OCI-LY1 (cell line): ENCODE measurements at regions not wholly inside any gene's neighbourhood (a gene's known extent, or its start where the extent isn't known, plus 50 kb on each side); places are given as distances from the start of the nearest gene placed in this dataset.

Experiments
- H2AFZ ChIP-seq: fragments of 200-600 bp; sonication (generic), shearing (Covaris generic); 2 replicates; pipeline ENCODE4 v1.6.0; 2014; ENCODE audit warnings: antibody characterized with exemption, mild to moderate bottlenecking, low read length
- H3F3A ChIP-seq: fragments of 200-600 bp; sonication (generic), shearing (Covaris generic); 2 replicates; pipeline ENCODE4 v1.6.0; 2014; ENCODE audit warnings: mild to moderate bottlenecking, antibody characterized with exemption, low read length, moderate library complexity; ENCODE audit not compliant: insufficient read depth
- H3K27ac ChIP-seq: fragments of 200-600 bp; sonication (generic); 2 replicates; pipeline ENCODE4 v1.5.1; 2014; ENCODE audit warnings: low read length, mixed run types, mild to moderate bottlenecking, low read depth; ENCODE audit not compliant: poor library complexity, severe bottlenecking
- H3K27me3 ChIP-seq: fragments of 200-600 bp; sonication (generic); 2 replicates; pipeline ENCODE4 v1.6.0; 2014; ENCODE audit warnings: antibody characterized with exemption, mild to moderate bottlenecking, low read length, moderate library complexity; ENCODE audit not compliant: insufficient read depth
- H3K36me3 ChIP-seq: fragments of 200-600 bp; sonication (generic); 2 replicates; pipeline ENCODE4 v1.6.1; 2014; ENCODE audit warnings: mild to moderate bottlenecking, antibody characterized with exemption, low read length, moderate library complexity, mixed read lengths; ENCODE audit not compliant: insufficient read depth
- H3K4me1 ChIP-seq: fragments of 200-600 bp; sonication (generic); 2 replicates; pipeline ENCODE4 v1.5.1; 2014; ENCODE audit warnings: mild to moderate bottlenecking, low read length, moderate library complexity; ENCODE audit not compliant: insufficient read depth, severe bottlenecking
- H3K4me2 ChIP-seq: fragments of 200-600 bp; sonication (generic), shearing (Covaris generic); 2 replicates; pipeline ENCODE4 v1.6.1; 2014; ENCODE audit warnings: low read length
- H3K4me3 ChIP-seq: fragments of 200-600 bp; sonication (generic); 2 replicates; pipeline ENCODE4 v1.5.1; 2014; ENCODE audit warnings: low read length, low read depth, mild to moderate bottlenecking, mixed read lengths; ENCODE audit not compliant: poor library complexity, severe bottlenecking
- H3K79me2 ChIP-seq: fragments of 200-600 bp; shearing (Covaris generic); 2 replicates; pipeline ENCODE4 v1.6.1; 2016; ENCODE audit warnings: mixed run types, low read length, mixed read lengths; ENCODE audit not compliant: insufficient read depth
- H3K9ac ChIP-seq: fragments of 200-600 bp; sonication (generic), shearing (Covaris generic); 2 replicates; pipeline ENCODE4 v1.6.1; 2014; ENCODE audit warnings: mild to moderate bottlenecking, low read length, mixed read lengths
- H3K9me2 ChIP-seq: fragments of 200-600 bp; sonication (generic), shearing (Covaris generic); 2 replicates; pipeline ENCODE4 v1.6.1; 2014; ENCODE audit warnings: low read depth, mild to moderate bottlenecking, low read length, mixed read lengths
- H3K9me3 ChIP-seq: fragments of 200-600 bp; shearing (Covaris generic); 2 replicates; pipeline ENCODE4 v1.6.1; 2014; ENCODE audit warnings: low read length, mixed read lengths
- H4K20me1 ChIP-seq: fragments of 200-600 bp; sonication (generic), shearing (Covaris generic); 2 replicates; pipeline ENCODE4 v1.6.0; 2016; ENCODE audit warnings: mild to moderate bottlenecking, low read length; ENCODE audit not compliant: insufficient read depth
- EZH2 ChIP-seq: fragments of 200-600 bp; sonication (generic), shearing (Covaris generic); IDR thresholded peaks from 2 replicates; pipeline ENCODE4 v1.8.0; 2017; ENCODE audit warnings: borderline replicate concordance, mixed run types, mild to moderate bottlenecking, antibody characterized with exemption, low read length, moderate library complexity, mixed read lengths
- TF ChIP-seq, protein P1 (sequence below): fragments of 200-600 bp; sonication (generic), shearing (Covaris generic); IDR thresholded peaks from 2 replicates; pipeline ENCODE4 v1.5.1; 2017; ENCODE audit warnings: mild to moderate bottlenecking, antibody characterized with exemption, low read length, moderate library complexity, mixed read lengths

- no peaks in the 10 kb centered on the region for H3K9me2 ChIP-seq
- H2AFZ ChIP-seq = no peak overlapping the region
- H3K79me2 ChIP-seq = no peaks in the 10 kb centered on the region
- no peaks in the 10 kb centered on the region for H3K27me3 ChIP-seq
- H3K4me2 ChIP-seq = no peak overlapping the region
- TF ChIP-seq EZH2 = no peak
- TF ChIP-seq, protein P1, sequence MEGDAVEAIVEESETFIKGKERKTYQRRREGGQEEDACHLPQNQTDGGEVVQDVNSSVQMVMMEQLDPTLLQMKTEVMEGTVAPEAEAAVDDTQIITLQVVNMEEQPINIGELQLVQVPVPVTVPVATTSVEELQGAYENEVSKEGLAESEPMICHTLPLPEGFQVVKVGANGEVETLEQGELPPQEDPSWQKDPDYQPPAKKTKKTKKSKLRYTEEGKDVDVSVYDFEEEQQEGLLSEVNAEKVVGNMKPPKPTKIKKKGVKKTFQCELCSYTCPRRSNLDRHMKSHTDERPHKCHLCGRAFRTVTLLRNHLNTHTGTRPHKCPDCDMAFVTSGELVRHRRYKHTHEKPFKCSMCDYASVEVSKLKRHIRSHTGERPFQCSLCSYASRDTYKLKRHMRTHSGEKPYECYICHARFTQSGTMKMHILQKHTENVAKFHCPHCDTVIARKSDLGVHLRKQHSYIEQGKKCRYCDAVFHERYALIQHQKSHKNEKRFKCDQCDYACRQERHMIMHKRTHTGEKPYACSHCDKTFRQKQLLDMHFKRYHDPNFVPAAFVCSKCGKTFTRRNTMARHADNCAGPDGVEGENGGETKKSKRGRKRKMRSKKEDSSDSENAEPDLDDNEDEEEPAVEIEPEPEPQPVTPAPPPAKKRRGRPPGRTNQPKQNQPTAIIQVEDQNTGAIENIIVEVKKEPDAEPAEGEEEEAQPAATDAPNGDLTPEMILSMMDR = no peak
- H4K20me1 ChIP-seq = no peaks in the 10 kb centered on the region; the same call in 1 of the 2 replicates
- no peaks in the 10 kb centered on the region for H3K9me3 ChIP-seq
- no peak overlapping the region for H3K9ac ChIP-seq
- no peaks in the 10 kb centered on the region for H3F3A ChIP-seq
- no peak overlapping the region for H3K27ac ChIP-seq
- no peaks in the 10 kb centered on the region for H3K36me3 ChIP-seq
- no peak overlapping the region for H3K4me3 ChIP-seq
- H3K4me1 ChIP-seq = no peaks in the 10 kb centered on the region
Measured at GRCh38 chr2:14479486-14479885, 153.0 kb upstream of the LRATD1 start.

DNA sequence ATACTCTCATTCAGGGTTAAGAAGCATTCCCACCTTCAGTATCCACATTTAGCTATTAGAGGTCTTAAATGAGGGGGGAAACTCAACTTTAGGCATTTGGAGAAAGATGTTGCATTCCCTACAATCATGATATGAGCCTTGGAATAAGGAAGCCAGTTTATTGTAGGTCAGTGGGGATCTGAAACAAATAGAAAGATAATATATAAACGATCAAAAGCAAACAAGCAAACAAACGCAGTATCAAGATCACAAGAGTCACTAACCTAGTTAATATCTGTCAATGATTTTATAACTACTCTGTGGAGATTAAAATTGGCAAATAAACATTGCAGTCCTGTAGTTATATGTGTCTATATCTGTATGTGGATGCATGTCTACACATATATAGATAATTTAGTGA, 152.4 kb upstream of the LRATD1 start:
- Histone ChIP-seq H3K4me3 (no peak overlapping the region), H3K27me3 (no peaks in the 10 kb centered on the region), H3K4me1 (no peaks in the 10 kb centered on the region), H3K27ac (no peak overlapping the region), H2AFZ (no peak overlapping the region), H3K36me3 (no peaks in the 10 kb centered on the region), H3K79me2 (no peaks in the 10 kb centered on the region), H3K9ac (no peak overlapping the region), H3K9me2 (no peaks in the 10 kb centered on the region), H3F3A (no peaks in the 10 kb centered on the region), H3K4me2 (no peak overlapping the region), H4K20me1 (no peaks in the 10 kb centered on the region), H3K9me3 (no peaks in the 10 kb centered on the region)
- TF ChIP-seq, protein P1 = no peak
- no peak for TF ChIP-seq EZH2

- no peak overlapping the region for H3K4me2 ChIP-seq
- no peaks in the 10 kb centered on the region for H3K79me2 ChIP-seq
- H4K20me1 ChIP-seq = no peaks in the 10 kb centered on the region
- no peaks in the 10 kb centered on the region for H3F3A ChIP-seq
- no peaks in the 10 kb centered on the region for H3K36me3 ChIP-seq
- no peaks in the 10 kb centered on the region for H3K4me1 ChIP-seq
- no peak overlapping the region for H3K9ac ChIP-seq
- H3K27me3 ChIP-seq = no peaks in the 10 kb centered on the region
- no peaks in the 10 kb centered on the region for H3K9me2 ChIP-seq
- H3K27ac ChIP-seq = no peak overlapping the region
- H3K9me3 ChIP-seq = no peaks in the 10 kb centered on the region
- no peak overlapping the region for H3K4me3 ChIP-seq
- TF ChIP-seq, protein P1 = no peak
- TF ChIP-seq EZH2 = no peak
- no peak overlapping the region for H2AFZ ChIP-seq
Measured at GRCh38 chr2:14480906-14481305, 151.6 kb upstream of the LRATD1 start.
